A673 (cell line): ENCODE measurements at regions not wholly inside any gene's neighbourhood (a gene's known extent, or its start where the extent isn't known, plus 50 kb on each side); places are given as distances from the start of the nearest gene placed in this dataset.
"Not testable (repeated sequence)": the region's sequence is repeated elsewhere in the genome, so short reads cannot be mapped to it uniquely, and the experiment has no call there.

Experiments used
- BruUV-seq: library from RNA; stranded (reverse); fragments of 400-500 nt; replicated peaks from 2 replicates; lab custom pipeline; 2021; lab: Mats Ljungman, UMichigan
- CTCF ChIA-PET: fragments of 300-600 bp; sonication (Branson Sonifier 250); formaldehyde crosslinking; loops from one replicate; lab custom pipeline; 2022; ENCODE audit warnings: antibody characterized with exemption; lab: Charles Lee
- POLR2A ChIA-PET: fragments of 300-600 bp; sonication (Branson Sonifier 250); formaldehyde crosslinking; loops from one replicate; lab custom pipeline; 2022; ENCODE audit warnings: antibody characterized with exemption; ENCODE audit not compliant: low non-redundant PET; lab: Charles Lee
- DNase-seq: peaks from one replicate; pipeline ENCODE4 v3.0.0-alpha.2; 2015; ENCODE audit warnings: low spot score
- H3K27ac ChIP-seq: fragments of 200-600 bp; sonication (generic); 2 replicates; pipeline ENCODE4 v1.5.1; 2016; ENCODE audit warnings: mixed run types, low read depth, mild to moderate bottlenecking, mixed read lengths, antibody characterized with exemption, low read length; ENCODE audit not compliant: poor library complexity, severe bottlenecking
- H3K27me3 ChIP-seq: fragments of 200-600 bp; sonication (generic); replicated peaks from 2 replicates; pipeline ENCODE4 v1.6.1; 2017; ENCODE audit warnings: mixed run types, low read depth, mild to moderate bottlenecking, mixed read lengths, antibody characterized with exemption, low read length; ENCODE audit not compliant: insufficient read depth, poor library complexity
- H3K36me3 ChIP-seq: fragments of 200-600 bp; sonication (generic); 2 replicates; pipeline ENCODE4 v1.6.1; 2016; ENCODE audit warnings: mixed run types, mild to moderate bottlenecking, mixed read lengths, antibody characterized with exemption, low read length; ENCODE audit not compliant: insufficient read depth, poor library complexity, severe bottlenecking
- H3K4me1 ChIP-seq: fragments of 200-600 bp; sonication (generic); 2 replicates; pipeline ENCODE4 v1.6.1; 2017; ENCODE audit warnings: mixed run types, mild to moderate bottlenecking, mixed read lengths, antibody characterized with exemption, low read length; ENCODE audit not compliant: insufficient read depth, poor library complexity, severe bottlenecking
- H3K4me3 ChIP-seq: fragments of 200-600 bp; sonication (generic); 2 replicates; pipeline ENCODE4 v1.5.1; 2016; ENCODE audit warnings: low read depth, mixed run types, mild to moderate bottlenecking, mixed read lengths, low read length; ENCODE audit not compliant: poor library complexity, severe bottlenecking
- H3K9me3 ChIP-seq: fragments of 200-600 bp; sonication (generic); 2 replicates; pipeline ENCODE4 v1.6.1; 2016; ENCODE audit warnings: mixed run types, low read depth, mild to moderate bottlenecking, mixed read lengths, antibody characterized with exemption, low read length; ENCODE audit not compliant: poor library complexity, severe bottlenecking
- EZH2 ChIP-seq: fragments of 200-600 bp; sonication (generic); IDR thresholded peaks from 2 replicates; pipeline ENCODE4 v1.6.1; 2017; ENCODE audit warnings: borderline replicate concordance, low read depth, mild to moderate bottlenecking, mixed read lengths, antibody characterized with exemption, low read length; ENCODE audit not compliant: poor library complexity, severe bottlenecking
- intact Hi-C: fragments of 100-400 bp; cut with micrococcal nuclease; formaldehyde crosslinking; loops from one replicate; pipeline ENCODE4 v1.10.0; 2022; ENCODE audit not compliant: unreplicated experiment
- TF ChIP-seq, protein P1 (sequence below): fragments of 300-800, 200-600 bp; sonication (generic); conservative IDR thresholded peaks from 2 replicates; pipeline ENCODE4 v1.5.1; 2017; ENCODE audit warnings: low read depth, mild to moderate bottlenecking, antibody characterized with exemption, low read length, moderate library complexity, mixed read lengths

DNA sequence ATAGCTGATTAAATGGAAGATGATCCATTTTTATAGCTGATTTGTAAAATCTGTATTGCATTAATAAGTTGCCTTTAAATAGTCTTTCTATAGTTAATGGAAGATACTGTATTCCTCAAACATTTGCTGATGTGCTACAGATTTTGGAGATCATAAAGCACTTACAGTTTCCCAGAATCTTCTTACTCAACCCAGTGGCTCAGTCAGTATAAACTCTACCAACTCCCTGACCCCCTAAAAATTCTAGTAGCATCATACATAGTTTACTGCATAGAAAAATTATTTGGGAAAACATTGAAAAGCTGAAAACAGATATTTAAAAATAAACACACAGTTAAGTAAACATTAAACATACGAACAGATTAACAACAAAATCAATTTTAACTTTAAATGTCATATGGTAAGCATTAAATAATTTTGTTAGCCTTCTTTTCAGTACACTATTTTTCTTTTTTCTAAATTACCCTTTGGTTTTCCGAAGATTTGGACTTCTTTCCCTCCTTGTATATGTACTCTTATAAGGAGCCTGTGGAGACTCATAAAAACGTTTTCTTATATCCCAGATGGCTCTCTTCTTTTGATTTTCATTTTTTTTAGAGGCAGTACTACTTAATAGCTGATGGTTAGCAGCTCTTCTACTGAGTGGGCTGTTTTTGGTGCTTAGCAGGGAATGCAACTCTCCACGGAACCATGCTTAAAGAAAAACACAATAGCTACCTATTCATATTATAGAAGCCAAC lies 62.7 kb upstream of the BMP5 start:
- CTCF ChIA-PET, result no interaction called here

DNA sequence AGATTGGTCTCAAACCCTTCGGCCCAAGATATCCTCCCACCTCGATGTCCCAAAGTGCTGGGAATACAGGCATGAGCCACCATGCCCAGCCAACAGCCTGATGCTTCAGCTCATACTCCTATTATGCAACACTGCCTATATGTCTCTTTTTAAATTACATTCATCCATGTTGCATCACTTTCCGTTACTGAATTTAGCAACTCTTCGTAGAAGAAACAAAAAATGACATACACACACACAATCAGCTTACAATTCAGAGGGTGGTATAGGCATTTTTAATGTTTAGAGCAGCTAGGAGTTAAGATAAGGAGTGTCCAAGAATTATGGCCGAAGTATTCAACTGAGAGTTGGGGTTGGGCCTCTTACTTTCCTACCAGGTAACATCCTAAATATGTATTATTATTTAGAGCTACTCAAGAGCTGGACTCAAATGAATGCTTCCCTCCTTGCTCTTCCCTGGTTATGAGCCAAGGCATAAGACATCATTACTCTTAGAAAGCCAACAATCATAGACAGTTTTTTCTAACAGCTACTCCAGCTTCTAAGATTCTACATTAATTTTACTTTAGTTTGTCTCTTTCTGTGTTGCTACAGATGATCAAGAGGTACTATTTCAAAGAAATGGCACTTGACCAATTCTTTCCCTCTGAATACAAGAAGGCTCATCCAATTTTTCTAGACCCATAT lies 62.0 kb upstream of the BMP5 start:
- BruUV-seq, result no TSS peak
- no peaks in the 10 kb centered on the region for H3K9me3 ChIP-seq
- ChIA-PET POLR2A (no interaction called here), CTCF (no interaction called here)
- H3K36me3 ChIP-seq, result no peaks in the 10 kb centered on the region
- DNase-seq, result no peak
- no peak overlapping the region for H3K27ac ChIP-seq
- H3K27me3 ChIP-seq, result no peaks in the 10 kb centered on the region
- TF ChIP-seq EZH2, result no peak
- TF ChIP-seq, protein P1, sequence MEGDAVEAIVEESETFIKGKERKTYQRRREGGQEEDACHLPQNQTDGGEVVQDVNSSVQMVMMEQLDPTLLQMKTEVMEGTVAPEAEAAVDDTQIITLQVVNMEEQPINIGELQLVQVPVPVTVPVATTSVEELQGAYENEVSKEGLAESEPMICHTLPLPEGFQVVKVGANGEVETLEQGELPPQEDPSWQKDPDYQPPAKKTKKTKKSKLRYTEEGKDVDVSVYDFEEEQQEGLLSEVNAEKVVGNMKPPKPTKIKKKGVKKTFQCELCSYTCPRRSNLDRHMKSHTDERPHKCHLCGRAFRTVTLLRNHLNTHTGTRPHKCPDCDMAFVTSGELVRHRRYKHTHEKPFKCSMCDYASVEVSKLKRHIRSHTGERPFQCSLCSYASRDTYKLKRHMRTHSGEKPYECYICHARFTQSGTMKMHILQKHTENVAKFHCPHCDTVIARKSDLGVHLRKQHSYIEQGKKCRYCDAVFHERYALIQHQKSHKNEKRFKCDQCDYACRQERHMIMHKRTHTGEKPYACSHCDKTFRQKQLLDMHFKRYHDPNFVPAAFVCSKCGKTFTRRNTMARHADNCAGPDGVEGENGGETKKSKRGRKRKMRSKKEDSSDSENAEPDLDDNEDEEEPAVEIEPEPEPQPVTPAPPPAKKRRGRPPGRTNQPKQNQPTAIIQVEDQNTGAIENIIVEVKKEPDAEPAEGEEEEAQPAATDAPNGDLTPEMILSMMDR, result no peak
- intact Hi-C loops, result no loop called here
- H3K4me1 ChIP-seq, result no peaks in the 10 kb centered on the region
- H3K4me3 ChIP-seq, result no peak overlapping the region

More for the DNA sequence above, 62.7 kb upstream of the BMP5 start:
- intact Hi-C loops, result no loop called here
- Histone ChIP-seq H3K27ac (no peak overlapping the region), H3K36me3 (no peaks in the 10 kb centered on the region), H3K4me1 (no peaks in the 10 kb centered on the region), H3K4me3 (no peak overlapping the region), H3K9me3 (no peaks in the 10 kb centered on the region), H3K27me3 (no peaks in the 10 kb centered on the region)
- TF ChIP-seq EZH2, result no peak
- TF ChIP-seq, protein P1, result no peak
- POLR2A ChIA-PET, result no interaction called here
- BruUV-seq, result no TSS peak
- no peak for DNase-seq

DNA sequence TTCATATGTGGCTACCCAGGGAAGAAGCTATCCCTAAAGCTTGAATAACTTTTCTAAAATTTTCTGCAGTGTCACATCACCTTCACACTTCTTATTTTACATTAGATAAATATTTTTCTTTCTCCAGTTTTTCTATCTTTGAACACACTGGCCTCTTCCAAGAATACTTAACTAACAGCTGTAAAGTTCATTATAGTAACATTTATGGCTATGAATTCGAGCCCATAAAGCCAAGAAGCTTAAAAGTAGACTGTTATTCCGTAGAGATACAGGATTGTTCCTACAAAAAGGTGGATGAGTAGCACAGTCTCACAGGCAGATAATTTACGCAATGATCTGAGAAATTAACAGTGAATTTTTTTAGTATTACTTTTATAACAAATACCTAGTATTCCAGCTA lies 55.7 kb upstream of the BMP5 start:
- no peak for TF ChIP-seq EZH2
- TF ChIP-seq, protein P1, result no peak
- Histone ChIP-seq H3K27me3 (no peaks in the 10 kb centered on the region), H3K4me1 (no peaks in the 10 kb centered on the region), H3K4me3 (no peak overlapping the region), H3K27ac (no peak overlapping the region), H3K36me3 (no peaks in the 10 kb centered on the region), H3K9me3 (no peaks in the 10 kb centered on the region)
- intact Hi-C loops, result no loop called here
- ChIA-PET CTCF (no interaction called here), POLR2A (no interaction called here)
- BruUV-seq, result no TSS peak
- no peak for DNase-seq

DNA sequence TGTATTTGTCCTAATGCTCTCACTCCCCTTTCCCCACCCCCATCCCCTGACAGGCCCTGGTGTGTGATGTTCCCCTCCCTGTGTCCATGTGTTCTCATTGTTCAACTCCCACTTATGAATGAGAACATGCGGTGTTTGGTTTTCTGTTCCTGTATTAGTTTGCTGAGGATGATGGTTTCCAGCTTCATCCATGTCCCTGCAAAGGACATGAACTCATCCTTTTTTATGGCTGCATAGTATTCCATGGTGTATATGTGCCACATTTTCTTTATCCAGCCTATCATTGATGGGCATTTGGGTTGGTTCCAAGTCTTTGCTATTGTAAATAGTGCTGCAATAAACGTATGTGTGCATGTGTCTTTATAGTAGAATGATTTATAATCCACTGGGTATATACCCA lies 52.3 kb upstream of the BMP5 start:
- intact Hi-C loops, H3K36me3 ChIP-seq, H3K27me3 ChIP-seq, H3K27ac ChIP-seq, BruUV-seq, CTCF ChIA-PET, DNase-seq, H3K4me3 ChIP-seq, POLR2A ChIA-PET, H3K4me1 ChIP-seq, H3K9me3 ChIP-seq: not testable (repeated sequence)
